ENCODE measurements at regions not wholly inside any gene's neighbourhood (a gene's known extent, or its start where the extent isn't known, plus 50 kb on each side); places are given as distances from the start of the nearest gene placed in this dataset.

DNA sequence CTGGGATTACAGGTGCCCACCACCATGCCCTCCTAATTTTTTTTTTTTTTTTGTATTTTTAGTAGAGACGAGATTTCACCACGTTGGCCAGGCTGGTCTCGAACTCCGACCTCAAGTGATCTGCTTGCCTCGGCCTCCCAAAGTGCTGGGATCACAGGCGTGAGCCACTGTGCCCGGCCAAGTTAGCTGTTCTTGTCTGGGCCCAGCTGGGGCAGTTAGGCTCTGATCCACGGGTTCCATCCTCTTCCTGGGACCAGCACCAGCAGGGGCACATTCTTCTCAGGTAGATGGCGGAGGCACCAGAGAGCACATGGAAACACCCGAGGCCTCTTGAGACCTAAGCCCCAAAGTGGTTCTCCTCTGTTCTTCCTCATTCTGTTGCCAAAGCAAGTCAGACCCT lies 281.6 kb downstream of the PBX3 start:
- Mint-ChIP-seq H3K9me3 (no peaks in the 10 kb centered on the region), H3K36me3 (ENCODE audit: low read depth) (no peaks in the 10 kb centered on the region), H3K27ac (no peak overlapping the region), H3K4me3 (no peak overlapping the region), H3K4me1 (ENCODE audit: low read depth) (no peaks in the 10 kb centered on the region), H3K27me3 (peaks cover 12% of the 10 kb centered on the region)
- Histone ChIP-seq H3K27ac (ENCODE audit: low read depth in 1 of 2, low read length in 2 of 2) (no peak overlapping the region), H3K9me3 (ENCODE audit: control insufficient read depth in 1 of 2, insufficient read depth in 1 of 2, low read length in 2 of 2) (peaks cover 0 to 4% of the 10 kb centered on the region in 2 experiments), H3K27me3 (ENCODE audit: control insufficient read depth in 1 of 2, insufficient read depth in 2 of 2, low read length in 2 of 2) (peaks cover 0 to 3% of the 10 kb centered on the region in 2 experiments), H3K4me3 (ENCODE audit: low read length) (no peak overlapping the region), H3K4me1 (ENCODE audit: insufficient read depth, low read length) (no peaks in the 10 kb centered on the region), H3K36me3 (ENCODE audit: insufficient read depth, low read length) (no peaks in the 10 kb centered on the region)
- TF ChIP-seq, protein P1, sequence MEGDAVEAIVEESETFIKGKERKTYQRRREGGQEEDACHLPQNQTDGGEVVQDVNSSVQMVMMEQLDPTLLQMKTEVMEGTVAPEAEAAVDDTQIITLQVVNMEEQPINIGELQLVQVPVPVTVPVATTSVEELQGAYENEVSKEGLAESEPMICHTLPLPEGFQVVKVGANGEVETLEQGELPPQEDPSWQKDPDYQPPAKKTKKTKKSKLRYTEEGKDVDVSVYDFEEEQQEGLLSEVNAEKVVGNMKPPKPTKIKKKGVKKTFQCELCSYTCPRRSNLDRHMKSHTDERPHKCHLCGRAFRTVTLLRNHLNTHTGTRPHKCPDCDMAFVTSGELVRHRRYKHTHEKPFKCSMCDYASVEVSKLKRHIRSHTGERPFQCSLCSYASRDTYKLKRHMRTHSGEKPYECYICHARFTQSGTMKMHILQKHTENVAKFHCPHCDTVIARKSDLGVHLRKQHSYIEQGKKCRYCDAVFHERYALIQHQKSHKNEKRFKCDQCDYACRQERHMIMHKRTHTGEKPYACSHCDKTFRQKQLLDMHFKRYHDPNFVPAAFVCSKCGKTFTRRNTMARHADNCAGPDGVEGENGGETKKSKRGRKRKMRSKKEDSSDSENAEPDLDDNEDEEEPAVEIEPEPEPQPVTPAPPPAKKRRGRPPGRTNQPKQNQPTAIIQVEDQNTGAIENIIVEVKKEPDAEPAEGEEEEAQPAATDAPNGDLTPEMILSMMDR (IDR thresholded peaks at IDR 0.05): no peak
- DNase-seq (no peak), ATAC-seq (ENCODE audit: poor library complexity) (no peak)
- ChIA-PET CTCF (no interaction called here), POLR2A (no interaction called here)
- intact Hi-C loops (cut with DNase I, micrococcal nuclease): no loop called here

DNA sequence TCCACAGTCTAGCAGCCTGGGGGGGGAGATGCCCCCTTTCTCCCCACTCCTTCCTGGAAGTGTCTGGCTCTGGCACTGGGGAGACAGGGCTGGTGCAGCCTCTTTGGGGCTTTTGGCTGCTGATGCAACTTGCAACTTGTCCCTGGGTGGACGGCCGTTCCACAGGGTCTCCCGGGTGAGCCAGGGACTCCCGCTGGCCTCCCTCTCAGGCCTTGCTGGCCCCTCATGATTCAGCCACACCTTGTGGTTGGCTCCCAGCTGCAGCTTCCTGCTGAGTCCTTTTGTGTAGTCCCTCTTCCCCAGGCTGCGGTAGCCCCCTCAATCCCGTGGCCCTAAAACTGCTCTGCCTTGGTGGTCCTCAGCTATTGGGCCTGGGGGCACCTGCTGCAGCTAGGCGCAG lies 283.5 kb downstream of the PBX3 start:
- Histone ChIP-seq H3K27me3 (ENCODE audit: control insufficient read depth in 1 of 2, insufficient read depth in 2 of 2, low read length in 2 of 2) (peaks cover 0 to 6% of the 10 kb centered on the region in 2 experiments), H3K27ac (ENCODE audit: low read depth in 1 of 2, low read length in 2 of 2) (no peak overlapping the region), H3K9me3 (ENCODE audit: control insufficient read depth in 1 of 2, insufficient read depth in 1 of 2, low read length in 2 of 2) (peaks cover 0 to 4% of the 10 kb centered on the region in 2 experiments), H3K36me3 (ENCODE audit: insufficient read depth, low read length) (no peaks in the 10 kb centered on the region), H3K4me3 (ENCODE audit: low read length) (no peak overlapping the region), H3K4me1 (ENCODE audit: insufficient read depth, low read length) (no peaks in the 10 kb centered on the region)
- TF ChIP-seq, protein P1 (IDR thresholded peaks at IDR 0.05): no peak
- ATAC-seq (ENCODE audit: poor library complexity): no peak
- Mint-ChIP-seq H3K9me3 (no peaks in the 10 kb centered on the region), H3K27ac (no peak overlapping the region), H3K4me3 (no peak overlapping the region), H3K4me1 (ENCODE audit: low read depth) (no peaks in the 10 kb centered on the region), H3K27me3 (peaks cover 25% of the 10 kb centered on the region), H3K36me3 (ENCODE audit: low read depth) (no peaks in the 10 kb centered on the region)
- POLR2A ChIA-PET: no interaction called here
- CTCF ChIA-PET: no interaction called here
- intact Hi-C loops (cut with DNase I, micrococcal nuclease): no loop called here
- DNase-seq: no peak

DNA sequence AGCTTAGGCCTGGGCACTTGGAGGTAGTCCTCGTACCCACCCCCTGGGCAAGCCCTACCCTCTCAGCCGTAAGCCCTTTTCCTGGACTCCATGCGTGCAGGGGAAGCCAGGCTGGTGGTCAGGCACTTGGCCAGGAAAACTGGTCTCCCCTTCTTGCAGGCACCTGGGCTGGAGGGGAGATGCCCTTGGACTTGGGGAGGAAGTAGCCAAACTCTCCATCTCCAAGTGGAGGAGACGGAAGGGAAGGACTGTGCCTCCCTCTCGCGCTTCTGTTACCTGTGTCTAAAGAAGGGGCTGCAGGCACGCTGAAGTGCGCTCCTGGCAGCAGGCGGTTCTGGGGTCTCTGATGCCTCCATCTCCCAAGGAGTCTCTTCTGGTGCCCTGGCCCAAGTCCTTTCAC lies 283.9 kb downstream of the PBX3 start:
- no peaks in the 10 kb centered on the region for H3K36me3 Mint-ChIP-seq (ENCODE audit: low read depth)
- H3K27ac ChIP-seq (ENCODE audit: low read depth in 1 of 2, low read length in 2 of 2): no peak overlapping the region
- POLR2A ChIA-PET: no interaction called here
- H3K27ac Mint-ChIP-seq: no peak overlapping the region
- intact Hi-C loops (cut with DNase I, micrococcal nuclease): no loop called here
- no peaks in the 10 kb centered on the region for H3K9me3 Mint-ChIP-seq
- peaks cover 0 to 4% of the 10 kb centered on the region in 2 experiments for H3K9me3 ChIP-seq (ENCODE audit: control insufficient read depth in 1 of 2, insufficient read depth in 1 of 2, low read length in 2 of 2)
- H3K4me1 Mint-ChIP-seq (ENCODE audit: low read depth): no peaks in the 10 kb centered on the region
- TF ChIP-seq, protein P1 (IDR thresholded peaks at IDR 0.05): no peak
- CTCF ChIA-PET: no interaction called here
- peaks cover 0 to 8% of the 10 kb centered on the region in 2 experiments for H3K27me3 ChIP-seq (ENCODE audit: control insufficient read depth in 1 of 2, insufficient read depth in 2 of 2, low read length in 2 of 2)
- no peaks in the 10 kb centered on the region for H3K4me1 ChIP-seq (ENCODE audit: insufficient read depth, low read length)
- DNase-seq (no peak), ATAC-seq (ENCODE audit: poor library complexity) (no peak)
- no peak overlapping the region for H3K4me3 Mint-ChIP-seq
- H3K36me3 ChIP-seq (ENCODE audit: insufficient read depth, low read length): no peaks in the 10 kb centered on the region
- peaks cover 29% of the 10 kb centered on the region for H3K27me3 Mint-ChIP-seq
- H3K4me3 ChIP-seq (ENCODE audit: low read length): no peak overlapping the region
